Activated CD4-positive, alpha-beta T cell treated with anti-CD3 and anti-CD28 coated beads, Interleukin-2, amount 50 U/mL, for 1 hour (primary cell): ENCODE measurements at regions not wholly inside any gene's neighbourhood (a gene's known extent, or its start where the extent isn't known, plus 50 kb on each side); places are given as distances from the start of the nearest gene placed in this dataset.

Experiments used
- DNase-seq: peaks from one replicate; pipeline ENCODE4 v3.0.0-alpha.2; 2020

DNA sequence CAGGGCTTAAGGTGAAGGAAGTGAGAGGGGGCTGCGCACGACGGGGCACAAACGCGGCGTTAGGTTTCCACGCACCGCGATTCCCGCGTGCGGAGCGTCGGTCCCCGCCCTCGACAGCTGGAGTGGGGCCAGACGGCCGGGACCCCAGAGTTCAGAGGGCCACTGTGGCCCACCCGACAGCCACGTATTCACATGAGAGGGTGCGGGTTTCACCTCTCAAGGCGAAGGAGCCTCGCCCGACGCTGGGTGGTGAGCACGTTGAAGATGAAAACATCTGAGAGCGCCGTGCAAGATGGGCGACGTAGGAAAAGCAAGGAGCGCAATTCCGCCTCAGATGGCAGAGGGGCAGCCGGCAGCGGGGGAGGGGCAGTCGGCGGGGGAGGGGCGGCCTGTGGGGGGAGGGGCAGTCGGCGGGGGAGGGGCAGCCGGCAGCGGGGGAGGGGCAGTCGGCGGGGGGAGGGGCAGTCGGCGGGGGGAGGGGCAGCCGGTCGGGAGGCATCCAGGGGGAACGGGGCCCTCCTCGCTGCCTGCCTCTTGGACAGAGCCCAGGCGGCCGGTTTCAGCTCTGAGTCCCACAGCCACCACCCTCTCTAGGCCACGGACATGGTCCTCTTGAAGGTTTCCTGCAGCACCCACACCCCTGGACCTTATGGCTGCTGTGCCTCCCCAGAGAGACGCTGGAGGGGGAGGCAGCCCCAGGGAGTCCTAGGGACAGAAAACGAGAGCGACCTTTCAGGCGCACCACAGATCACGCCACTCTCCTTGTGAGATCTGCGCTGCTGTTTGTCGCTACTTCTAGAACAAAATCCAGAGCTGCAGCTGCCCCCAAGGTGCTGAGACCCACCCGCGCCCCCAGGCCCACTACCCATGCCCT, 113.7 kb downstream of the DLL1 start:
- no peak for DNase-seq

DNA sequence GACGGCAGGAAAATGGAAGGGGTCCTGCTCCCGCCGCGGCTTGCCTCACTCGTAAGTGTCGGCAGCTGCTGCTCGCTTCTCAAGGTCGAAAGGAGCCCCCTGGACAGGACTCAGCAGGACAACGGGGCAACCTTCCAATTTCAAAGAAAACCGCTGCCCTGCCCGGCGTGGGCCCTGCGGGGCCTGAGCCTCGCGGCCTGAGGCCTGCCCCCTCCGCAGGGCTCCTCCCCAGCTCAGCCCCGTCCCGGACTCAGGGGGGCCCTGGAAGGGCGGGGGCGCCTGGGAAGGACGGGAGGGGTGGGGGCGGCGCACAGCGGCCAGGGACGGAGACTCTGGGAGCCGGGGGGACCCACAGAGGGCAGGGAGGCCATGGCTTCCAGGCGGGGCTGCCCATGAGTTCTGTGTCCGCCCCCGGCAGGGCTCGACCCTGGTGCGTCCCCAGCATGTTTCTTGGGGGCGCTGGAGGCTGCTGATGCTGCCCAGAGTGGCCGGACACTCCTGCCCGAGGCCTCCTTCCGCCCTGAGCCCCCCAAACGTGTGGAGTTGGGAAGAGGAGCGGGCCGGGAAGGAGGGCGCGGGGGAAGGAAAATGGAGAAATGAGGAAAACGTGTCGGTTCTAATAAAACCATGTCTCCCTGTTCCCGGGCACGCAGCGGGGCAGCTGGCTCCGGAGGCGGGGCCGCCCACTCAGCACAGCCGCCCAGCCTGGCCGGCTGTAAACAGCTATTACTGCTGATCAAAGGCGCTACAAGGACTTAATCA, 114.6 kb downstream of the DLL1 start:
- no peak for DNase-seq

DNA sequence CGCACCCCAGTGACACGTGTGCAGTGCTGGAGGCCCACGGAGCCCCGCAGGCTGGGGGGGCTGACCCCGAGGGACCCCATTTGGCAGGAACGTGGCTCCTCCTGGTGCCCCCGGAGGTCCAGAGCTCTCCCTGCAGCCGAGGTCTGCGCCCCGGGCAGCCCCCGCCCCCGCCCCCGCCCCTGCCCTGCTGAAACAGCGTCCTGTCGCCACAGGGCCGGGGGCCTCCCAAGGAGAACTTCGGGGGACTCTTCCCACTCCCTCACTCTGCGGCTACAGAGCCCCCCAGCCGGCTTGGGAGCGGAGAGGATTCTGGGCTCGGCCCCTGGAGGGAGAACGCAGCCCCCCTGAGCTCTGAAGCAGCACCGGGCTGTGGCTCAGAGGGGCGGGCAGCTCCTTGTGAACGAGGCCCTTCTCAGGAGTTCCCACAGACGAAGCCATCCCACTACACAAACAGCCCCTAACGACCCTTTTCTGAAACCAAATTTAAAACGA, 115.2 kb downstream of the DLL1 start:
- DNase-seq, result no peak

DNA sequence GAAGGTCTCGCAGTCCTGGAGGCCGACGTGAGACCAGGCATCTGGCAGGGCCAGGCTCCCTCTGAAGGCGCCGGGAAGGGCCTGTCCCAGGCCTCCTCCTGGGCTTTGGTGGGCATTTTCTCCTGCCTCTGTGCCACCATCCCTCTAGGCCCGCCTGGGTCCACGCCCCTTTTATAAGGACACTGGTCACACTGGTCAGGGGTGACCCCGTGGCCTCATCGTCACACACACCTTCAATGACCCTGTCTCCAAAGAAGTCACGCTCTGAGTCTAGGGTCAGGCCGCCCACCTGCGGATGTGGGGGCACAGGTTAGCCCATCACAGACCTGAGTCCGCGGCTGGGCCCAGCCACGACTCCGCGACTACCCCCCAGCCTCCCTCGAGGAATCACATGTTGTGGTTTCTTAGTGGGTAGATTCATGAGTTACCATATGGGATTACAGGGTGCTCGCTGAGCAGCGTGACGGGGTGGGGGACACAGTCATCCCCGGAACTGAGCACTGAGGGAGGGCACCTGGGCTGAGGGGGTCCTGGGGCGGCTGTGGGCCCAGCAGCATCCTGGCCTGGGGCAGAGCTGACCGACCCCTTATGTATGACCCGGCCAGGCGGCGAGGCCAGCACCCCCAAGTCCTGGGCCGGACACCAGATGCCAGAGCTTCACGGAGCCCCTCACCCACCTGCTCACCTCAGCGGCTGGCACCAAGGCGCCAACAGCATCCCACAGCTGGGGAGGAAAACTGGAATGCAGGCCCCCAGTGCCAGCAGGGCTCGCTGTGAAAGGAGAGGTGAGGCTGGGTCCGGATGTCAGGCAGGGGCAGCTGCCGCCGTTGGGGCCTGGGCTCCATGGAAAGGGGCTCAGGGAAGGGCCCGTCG, 115.9 kb downstream of the DLL1 start:
- DNase-seq, result no peak

DNA sequence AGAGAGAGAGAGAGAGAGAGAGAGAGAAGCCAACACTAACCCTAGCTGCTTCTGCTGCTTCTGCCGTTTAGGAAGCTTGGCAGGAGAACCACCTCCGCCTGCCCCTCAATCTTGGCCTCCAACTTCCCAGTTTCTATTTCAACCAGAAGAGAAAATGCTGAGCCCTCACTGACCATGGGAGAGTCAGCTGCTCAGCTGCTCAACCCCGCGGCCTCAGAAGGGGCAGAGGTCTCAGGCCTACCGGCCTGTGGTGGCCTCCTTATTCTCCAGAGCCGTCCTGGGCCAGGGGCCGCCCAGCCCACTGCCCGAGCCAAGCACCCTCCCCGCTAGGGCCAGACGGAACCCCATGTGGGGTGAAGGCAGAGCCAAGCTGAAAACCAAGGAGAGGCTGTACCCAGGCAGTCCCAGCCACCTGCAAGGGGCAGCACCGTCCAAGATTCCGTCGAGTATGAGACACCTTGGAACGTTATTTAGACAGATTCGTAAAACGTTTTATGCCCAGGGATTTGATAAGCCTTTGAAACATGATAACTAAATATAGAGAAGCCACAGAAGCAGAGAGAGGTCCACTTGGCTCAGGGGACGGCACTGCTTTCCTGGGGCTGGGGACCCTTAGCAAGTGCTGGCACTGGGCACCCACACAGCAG, 116.6 kb downstream of the DLL1 start:
- DNase-seq, result no peak

DNA sequence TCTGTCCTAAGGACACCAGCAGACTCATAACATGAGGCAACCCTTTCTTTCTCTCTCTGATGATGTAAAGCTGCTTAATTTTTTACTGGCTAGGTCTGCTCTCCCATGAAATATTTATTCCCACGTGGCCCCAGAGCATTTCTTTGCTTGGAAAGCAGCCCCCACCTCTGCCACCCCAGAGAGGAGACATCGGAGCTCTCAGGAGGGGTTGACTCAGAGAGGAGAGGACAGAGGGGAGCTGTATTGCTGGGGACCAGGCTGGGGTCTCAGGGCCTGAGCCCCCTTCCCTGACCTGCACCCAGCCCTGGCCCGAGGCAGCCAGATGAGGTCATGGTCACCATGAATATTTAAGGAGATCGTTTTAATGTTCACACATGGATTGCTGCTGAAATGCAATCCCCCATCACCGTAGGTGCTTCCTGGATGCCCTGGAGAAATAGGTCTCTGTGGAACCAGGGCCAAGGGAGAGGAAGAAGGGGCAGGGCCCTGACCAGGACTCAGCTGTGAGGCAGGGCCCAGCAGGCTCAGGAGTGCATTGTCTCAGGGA, 117.5 kb downstream of the DLL1 start:
- no peak for DNase-seq

DNA sequence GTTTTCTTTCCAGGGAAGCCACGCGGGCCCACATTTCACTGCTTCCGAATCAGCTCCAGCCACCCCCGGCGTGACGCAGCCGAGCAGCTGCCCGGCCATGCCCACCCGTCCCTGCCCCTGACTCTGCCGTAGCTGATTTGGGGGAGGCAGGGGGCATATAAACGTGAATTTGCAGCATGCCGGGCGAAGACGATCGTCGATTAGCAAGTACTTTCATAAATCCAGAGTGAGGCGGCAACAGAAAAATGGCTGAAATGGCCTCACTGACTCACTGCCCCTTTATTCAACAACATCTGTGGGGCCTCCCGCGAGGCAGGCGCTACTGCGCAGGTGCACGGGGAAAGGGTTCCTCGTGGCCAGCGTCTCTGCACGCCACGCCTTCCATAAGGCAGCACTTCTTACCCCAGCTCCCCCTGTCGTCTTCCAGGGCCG, 118.0 kb downstream of the DLL1 start:
- DNase-seq, result no peak

DNA sequence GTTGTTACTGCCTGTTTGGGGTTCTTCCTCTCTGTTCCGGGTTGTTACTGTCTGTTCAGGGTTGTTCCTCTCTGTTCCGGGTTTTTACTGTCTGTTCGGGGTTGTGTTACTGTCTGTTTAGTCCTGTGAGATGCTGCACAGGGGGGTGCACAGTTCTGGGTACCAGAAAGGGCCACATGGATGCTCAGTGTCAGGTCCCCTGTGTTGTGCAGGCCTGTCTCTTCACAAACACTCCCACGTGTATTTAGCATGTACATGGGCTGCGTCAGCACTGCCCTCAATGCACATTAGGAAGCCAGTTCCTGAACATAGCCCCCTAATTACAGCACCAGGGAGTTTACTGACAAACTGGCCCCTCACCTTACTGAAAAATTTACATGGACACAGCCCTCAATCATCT, 118.5 kb downstream of the DLL1 start:
- DNase-seq, result no peak

DNA sequence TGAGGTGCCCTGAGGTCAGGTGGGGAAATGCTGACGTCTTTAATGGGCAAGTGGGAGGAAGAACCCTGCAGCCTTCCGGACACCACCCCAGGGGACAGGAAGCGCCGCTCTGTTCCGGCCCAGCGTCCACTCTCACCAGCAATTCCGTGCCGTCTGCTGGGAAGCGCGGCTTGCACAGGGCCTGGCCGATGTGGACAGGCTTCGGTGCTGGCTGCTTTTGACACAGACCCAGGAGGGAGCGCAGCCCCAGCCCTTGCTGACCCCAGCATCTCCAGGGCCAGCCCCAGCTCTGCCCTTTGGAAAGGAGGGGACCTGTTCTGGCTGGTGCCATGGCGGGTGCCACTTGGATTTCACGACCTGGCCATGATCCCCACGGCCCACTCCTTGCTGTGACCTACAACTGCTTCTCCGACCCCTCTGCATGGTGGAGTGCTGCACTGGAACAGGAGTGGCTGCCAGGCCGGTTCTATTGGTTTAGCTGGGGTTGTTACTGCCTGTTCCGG, 123.2 kb downstream of the DLL1 start:
- DNase-seq, result no peak

DNA sequence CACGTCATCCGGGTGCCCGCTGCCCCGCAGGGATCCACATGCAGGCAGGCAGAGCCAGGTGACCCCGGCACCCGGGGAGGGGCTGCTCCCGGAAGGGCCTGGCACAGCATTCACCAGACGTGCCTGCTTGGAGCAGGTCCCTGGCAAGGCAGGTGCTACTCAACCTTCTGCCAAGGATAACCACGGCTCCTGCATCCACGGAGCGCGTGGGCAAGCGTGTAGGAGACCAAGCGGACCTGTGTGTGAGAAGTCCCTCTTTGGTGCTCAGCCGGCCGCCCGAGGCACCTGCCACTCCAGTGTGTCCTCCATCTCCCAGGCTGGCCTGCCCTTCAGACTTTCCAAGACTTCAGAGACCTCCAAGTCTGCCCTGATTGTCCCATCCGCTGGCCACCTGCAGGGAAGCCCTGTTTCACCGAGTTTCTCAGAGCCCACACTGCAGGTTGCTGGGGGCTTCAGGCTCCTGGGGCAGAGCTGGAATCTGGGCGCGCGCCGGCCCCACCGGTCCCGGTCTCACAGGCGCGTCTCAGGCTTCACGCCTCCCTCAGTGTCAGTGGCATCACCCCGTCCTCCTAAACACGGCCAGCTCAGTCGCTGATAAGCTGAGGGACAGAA, 124.3 kb downstream of the DLL1 start:
- no peak for DNase-seq

DNA sequence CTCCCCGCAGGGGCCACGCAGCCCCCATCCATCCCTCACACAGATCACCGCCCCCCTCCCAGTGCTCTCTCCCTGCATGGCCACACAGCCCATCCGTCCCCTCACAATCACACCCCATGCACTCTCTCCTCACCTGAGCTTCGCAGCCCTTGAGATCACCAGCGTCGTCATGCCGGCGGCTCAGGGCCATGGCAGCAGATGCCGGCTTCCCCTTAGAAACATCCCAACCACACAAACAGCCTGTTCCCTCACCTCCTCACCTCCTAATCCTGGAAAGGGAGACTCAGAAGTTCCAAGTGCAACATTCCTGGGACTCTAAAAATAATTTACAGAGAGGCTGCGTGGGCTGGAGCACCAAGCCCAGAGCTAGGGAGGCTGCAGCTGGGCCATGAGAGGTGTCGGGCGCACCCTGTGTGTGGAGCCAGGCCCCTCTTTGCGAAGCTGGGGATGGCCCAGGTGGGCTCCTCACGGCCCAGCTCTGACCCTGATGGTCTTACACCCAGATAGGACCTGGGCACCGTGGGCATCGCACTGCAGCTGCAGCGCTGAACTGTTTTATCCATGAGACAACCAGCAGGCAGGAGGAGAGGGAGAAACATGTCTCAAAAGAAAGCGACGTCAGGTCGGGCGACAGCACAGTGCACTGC, 125.3 kb downstream of the DLL1 start:
- DNase-seq, result no peak

DNA sequence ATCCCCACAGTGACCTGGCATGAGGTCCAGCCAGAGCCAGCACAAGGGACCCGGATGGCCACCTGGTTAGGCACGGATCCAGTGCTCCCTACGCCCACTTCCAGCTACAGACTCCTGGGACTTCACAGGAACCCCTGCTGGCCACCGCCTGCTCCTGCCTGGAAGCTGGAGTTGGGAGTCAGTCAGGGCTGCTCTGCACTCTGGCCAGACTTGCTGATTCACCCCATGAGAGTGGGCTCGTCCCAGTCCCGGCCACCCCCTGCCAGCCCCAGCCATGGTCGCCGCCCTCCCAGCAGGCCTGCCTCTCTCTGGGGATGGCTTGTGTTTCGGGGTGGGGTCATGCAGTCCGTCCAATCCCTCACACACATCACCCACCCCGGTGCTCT, 125.8 kb downstream of the DLL1 start:
- DNase-seq, result no peak

DNA sequence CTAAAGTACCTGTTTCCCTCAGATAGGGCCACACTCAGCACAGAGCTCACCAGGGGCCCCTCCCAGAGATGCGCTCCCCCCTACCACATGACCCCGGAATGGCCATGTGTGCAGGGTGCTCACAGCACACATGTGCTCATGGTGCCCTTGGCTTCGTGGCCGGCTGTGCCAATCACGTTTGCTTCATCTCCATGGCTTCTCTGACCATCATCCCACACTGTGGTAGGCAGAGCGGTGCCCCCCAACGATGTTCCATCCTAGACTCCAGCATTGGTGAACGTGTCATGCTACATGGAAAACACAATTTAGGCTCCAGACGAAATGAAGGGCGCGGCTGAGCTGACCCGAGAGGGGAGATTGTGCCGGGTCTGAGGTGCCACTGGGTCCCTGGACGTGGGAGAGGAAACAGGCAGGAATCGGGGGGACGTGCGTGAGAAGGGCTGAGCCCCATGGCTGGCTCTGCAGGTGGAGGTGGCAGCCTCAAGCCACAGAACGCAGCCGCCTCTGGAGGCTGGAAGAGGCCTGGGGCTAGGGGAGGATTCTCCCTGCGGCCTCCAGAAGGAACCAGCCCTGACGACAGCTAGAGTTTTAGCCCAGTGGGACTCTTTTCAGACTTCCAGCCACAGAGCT, 126.5 kb downstream of the DLL1 start:
- DNase-seq, result no peak

DNA sequence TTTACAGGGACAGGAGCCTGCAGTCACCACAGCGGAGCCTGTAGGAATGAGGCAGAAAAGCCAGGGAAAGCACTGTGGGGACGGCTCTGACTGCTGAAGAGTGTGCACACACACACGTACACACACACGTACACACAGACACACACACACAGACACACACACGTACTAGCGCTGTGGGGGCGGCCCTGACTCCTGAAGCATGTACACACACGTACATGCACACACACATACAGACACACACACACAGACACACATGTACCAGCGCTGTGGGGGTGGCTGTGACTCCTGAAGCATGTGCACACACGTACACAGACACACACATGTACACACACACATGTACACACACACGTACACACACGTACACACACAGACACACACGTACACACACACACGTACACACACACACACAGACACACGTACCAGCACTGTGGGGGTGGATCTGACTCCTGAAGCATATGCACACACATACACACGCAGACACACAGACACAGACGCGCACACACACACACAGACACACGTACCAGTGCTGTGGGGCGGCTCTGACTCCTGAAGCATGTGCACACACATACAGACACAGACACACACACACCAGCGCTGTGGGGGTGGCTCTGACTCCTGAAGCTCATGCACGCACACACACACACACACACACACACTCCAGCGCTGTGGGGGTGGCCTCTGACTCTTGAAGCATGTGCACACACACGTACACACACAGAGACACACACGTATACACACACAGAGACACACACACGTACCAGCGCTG, 127.3 kb downstream of the DLL1 start:
- DNase-seq, result no peak

DNA sequence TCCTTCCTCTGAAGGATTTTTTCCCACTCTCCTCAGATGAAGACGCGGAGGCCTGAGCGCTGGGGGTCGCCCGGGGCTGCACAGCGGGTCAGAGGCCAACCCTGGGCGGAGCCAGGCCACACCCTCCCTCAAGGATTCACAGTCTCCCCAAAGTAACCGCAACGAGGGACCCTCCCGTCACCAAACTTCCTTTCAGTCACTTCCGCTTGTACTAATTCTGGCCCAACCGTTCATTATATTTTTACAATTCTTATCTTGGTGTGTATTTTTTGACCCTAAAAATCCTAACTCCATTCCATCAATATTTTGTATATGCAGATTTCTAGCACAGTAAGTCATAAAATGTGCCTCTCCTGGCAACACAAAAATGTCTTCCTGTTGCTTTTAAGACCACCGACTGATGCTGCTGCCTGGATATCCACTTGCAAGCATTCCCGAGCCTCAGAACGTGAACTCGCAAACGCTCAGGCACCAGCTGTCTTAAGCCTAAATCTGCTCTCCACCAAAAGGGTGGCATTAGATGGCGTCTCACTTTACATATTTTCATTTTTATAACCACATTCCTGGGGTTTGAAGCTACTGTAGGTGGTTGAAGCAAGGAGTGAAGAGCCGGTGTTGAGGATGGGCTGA, 128.0 kb downstream of the DLL1 start:
- no peak for DNase-seq

DNA sequence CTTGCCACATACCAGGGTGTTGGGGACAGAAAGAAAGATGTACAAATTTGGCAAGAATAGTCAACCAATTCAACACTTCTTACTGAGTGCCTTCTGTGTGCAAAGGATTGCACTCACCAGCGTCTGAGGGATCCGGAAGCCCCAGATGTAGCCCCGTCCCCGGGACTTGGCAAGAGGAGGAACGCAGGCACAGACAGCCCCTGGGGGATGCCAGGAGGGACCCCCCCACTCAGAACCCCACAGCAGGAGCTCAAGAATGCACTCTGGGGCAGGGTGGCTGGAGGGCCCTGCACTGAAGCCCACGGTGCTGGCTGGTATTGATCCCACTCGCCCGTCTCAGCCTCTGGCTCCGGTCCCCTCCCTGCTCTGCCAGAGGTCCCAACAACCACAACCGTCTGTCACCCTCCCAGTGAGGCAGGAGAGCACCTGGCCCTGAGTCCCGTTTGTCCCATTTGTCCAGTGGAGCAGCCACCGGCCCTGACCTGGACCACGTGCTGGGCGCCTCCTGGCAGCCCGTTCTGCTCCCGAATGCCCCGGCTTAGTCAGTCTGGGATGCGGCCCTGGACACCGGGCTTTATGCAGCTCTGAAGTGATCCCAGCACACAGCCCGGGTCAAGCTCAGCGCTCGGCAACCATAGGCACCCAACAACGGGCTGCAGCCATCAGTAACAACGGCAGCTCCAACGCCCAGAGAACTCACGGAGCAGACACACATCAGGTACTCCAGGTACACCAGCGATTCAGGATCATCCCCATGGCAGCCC, 128.7 kb downstream of the DLL1 start:
- DNase-seq, result no peak

DNA sequence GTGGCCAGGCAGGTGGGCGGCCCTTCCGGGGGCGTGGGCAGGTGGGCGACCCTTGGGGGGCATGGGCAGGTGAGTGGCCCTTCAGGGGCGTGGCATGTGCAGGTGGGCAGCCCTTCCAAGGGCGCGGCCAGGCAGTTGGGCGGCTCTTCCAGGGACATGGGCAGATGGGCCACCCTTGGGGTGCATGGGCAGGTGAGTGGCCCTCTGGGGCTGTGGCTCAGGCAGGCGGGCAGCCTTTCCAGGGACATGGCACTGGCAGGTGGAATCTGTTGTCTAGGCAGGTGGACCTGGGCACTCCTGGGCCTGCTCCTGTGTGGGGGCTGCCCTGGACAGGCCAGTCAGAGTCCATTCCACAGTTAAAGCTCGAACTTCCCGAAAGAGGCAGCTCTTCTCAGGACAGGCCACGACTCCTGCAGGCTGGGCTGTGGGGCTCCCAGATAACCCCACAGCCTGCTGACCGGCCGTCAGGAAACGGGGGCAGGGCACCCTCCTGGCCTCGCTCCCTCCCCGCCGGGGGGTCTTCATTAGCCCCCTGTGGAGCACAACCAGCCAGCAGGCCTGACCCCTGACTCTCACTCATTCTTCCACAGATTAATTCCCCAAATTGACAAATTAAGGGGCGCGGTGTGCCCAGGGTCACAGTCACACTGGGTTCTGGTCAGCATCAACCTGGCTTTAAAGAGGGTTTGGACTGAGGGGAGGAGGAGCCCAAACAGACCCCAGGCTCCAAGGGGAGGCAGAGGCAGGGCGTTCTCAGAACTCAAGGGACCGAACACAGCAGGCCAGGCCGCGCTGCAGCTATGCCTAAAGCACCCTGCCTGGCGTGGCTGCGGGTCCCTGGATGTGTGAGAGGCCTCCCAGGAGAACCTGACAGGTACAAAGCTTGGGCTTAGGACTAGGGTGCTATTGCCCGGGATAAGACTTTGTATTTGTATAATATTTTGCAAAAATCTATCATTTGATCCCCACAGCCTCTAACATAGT, 130.0 kb downstream of the DLL1 start:
- DNase-seq, result no peak
